KMS-11 (cell line): ENCODE measurements at regions not wholly inside any gene's neighbourhood (a gene's known extent, or its start where the extent isn't known, plus 50 kb on each side); places are given as distances from the start of the nearest gene placed in this dataset.

Source experiments
- H2AFZ ChIP-seq: fragments of 200-600 bp; sonication (generic); 2 replicates; pipeline ENCODE4 v1.6.1; 2016; ENCODE audit warnings: antibody characterized with exemption, mixed run types, low read depth
- H3K27ac ChIP-seq: fragments of 200-600 bp; sonication (generic); 2 replicates; pipeline ENCODE4 v1.6.1; 2016; ENCODE audit warnings: mild to moderate bottlenecking, mixed run types
- H3K27me3 ChIP-seq: fragments of 200-600 bp; sonication (generic); 2 replicates; pipeline ENCODE4 v1.6.1; 2017; ENCODE audit warnings: mild to moderate bottlenecking, low read depth, mixed run types, moderate library complexity; ENCODE audit not compliant: insufficient read depth
- H3K36me3 ChIP-seq: fragments of 200-600 bp; sonication (generic); 2 replicates; pipeline ENCODE4 v1.6.1; 2017; ENCODE audit warnings: mild to moderate bottlenecking, mixed run types; ENCODE audit not compliant: insufficient read depth
- H3K4me1 ChIP-seq: fragments of 200-600 bp; sonication (generic); 2 replicates; pipeline ENCODE4 v1.6.1; 2016; ENCODE audit warnings: mild to moderate bottlenecking, low read depth, mixed run types; ENCODE audit not compliant: poor library complexity, severe bottlenecking
- H3K4me2 ChIP-seq: fragments of 200-600 bp; sonication (generic); 2 replicates; pipeline ENCODE4 v1.7.0; 2016; ENCODE audit warnings: mild to moderate bottlenecking, mixed run types
- H3K4me3 ChIP-seq: fragments of 200-600 bp; sonication (generic); IDR thresholded peaks from 2 replicates; pipeline ENCODE4 v1.6.1; 2017; ENCODE audit warnings: low read depth, low read length, mixed read lengths; ENCODE audit not compliant: insufficient read depth
- H3K79me2 ChIP-seq: fragments of 200-600 bp; sonication (generic); 2 replicates; pipeline ENCODE4 v1.6.1; 2016; ENCODE audit warnings: low read depth, mixed run types; ENCODE audit not compliant: insufficient read depth
- H3K9ac ChIP-seq: fragments of 200-600 bp; sonication (generic); 2 replicates; pipeline ENCODE4 v1.6.1; 2016; ENCODE audit warnings: mild to moderate bottlenecking, mixed run types
- H4K20me1 ChIP-seq: fragments of 200-600 bp; sonication (generic); 2 replicates; pipeline ENCODE4 v1.6.1; 2016; ENCODE audit warnings: mild to moderate bottlenecking, mixed run types; ENCODE audit not compliant: insufficient read depth
- CTCF ChIP-seq: fragments of 200-600 bp; sonication (generic); conservative IDR thresholded peaks from 2 replicates; pipeline ENCODE4 v1.6.1; 2017; ENCODE audit warnings: low read depth, mild to moderate bottlenecking, antibody characterized with exemption, low read length, moderate library complexity, mixed read lengths

GRCh38 chr1:81554108-81554507 is 246.6 kb upstream of the ADGRL2 start:
- Histone ChIP-seq H3K27me3 (no peaks in the 10 kb centered on the region), H3K36me3 (no peaks in the 10 kb centered on the region), H3K27ac (no peak overlapping the region), H4K20me1 (no peaks in the 10 kb centered on the region), H3K79me2 (no peaks in the 10 kb centered on the region), H3K4me2 (no peak overlapping the region), H3K4me1 (peaks cover 15% of the 10 kb centered on the region), H3K9ac (no peak overlapping the region), H3K4me3 (no peak overlapping the region), H2AFZ (no peak overlapping the region)
- TF ChIP-seq CTCF: no peak

- H3K27ac ChIP-seq: no peak overlapping the region
- H3K9ac ChIP-seq: no peak overlapping the region
- H3K4me3 ChIP-seq: no peak overlapping the region
- no peak overlapping the region for H2AFZ ChIP-seq
- no peaks in the 10 kb centered on the region for H3K36me3 ChIP-seq
- H3K4me1 ChIP-seq: peaks cover 21% of the 10 kb centered on the region
- no peaks in the 10 kb centered on the region for H3K79me2 ChIP-seq
- no peaks in the 10 kb centered on the region for H3K27me3 ChIP-seq
- H3K4me2 ChIP-seq: no peak overlapping the region
- TF ChIP-seq CTCF: no peak
- H4K20me1 ChIP-seq: no peaks in the 10 kb centered on the region
These were observed 247.2 kb upstream of the ADGRL2 start for GRCh38 chr1:81553503-81553902.

- peaks cover 30% of the 10 kb centered on the region for H3K4me1 ChIP-seq
- no peak for TF ChIP-seq CTCF
- no peak overlapping the region for H3K4me3 ChIP-seq
- no peaks in the 10 kb centered on the region for H3K79me2 ChIP-seq
- no peak overlapping the region for H3K27ac ChIP-seq
- no peaks in the 10 kb centered on the region for H3K36me3 ChIP-seq
- H3K27me3 ChIP-seq: no peaks in the 10 kb centered on the region
- no peak overlapping the region for H3K4me2 ChIP-seq
- no peak overlapping the region for H3K9ac ChIP-seq
- H2AFZ ChIP-seq: no peak overlapping the region
- no peaks in the 10 kb centered on the region for H4K20me1 ChIP-seq
These were observed 248.8 kb upstream of the ADGRL2 start for GRCh38 chr1:81551946-81552345.

- Histone ChIP-seq H3K27ac (no peak overlapping the region), H3K9ac (no peak overlapping the region), H3K27me3 (no peaks in the 10 kb centered on the region), H2AFZ (no peak overlapping the region), H3K4me1 (peaks cover 30% of the 10 kb centered on the region), H3K79me2 (no peaks in the 10 kb centered on the region), H3K4me2 (no peak overlapping the region), H3K4me3 (no peak overlapping the region), H3K36me3 (no peaks in the 10 kb centered on the region), H4K20me1 (no peaks in the 10 kb centered on the region)
- TF ChIP-seq CTCF: no peak
These were observed 250.0 kb upstream of the ADGRL2 start for GRCh38 chr1:81550753-81551152.
